Thymus (tissue), 11 donors: ENCODE measurements at regions not wholly inside any gene's neighbourhood (a gene's known extent, or its start where the extent isn't known, plus 50 kb on each side); places are given as distances from the start of the nearest gene placed in this dataset.
A peak's percentile ranks its signal among the peaks of the same experiment; 100 is the strongest.

Experiments
- DNase-seq, 9 donors: peaks; one replicate each; pipeline ENCODE4 v3.0.0-alpha.2; 2013; ENCODE audit warnings: low spot score in 9 of 9, low read depth in 6 of 9, missing footprints in 1 of 9
- H3K27ac ChIP-seq, 2 donors: one replicate each; pipeline ENCODE4 v1.5.1; 2013; ENCODE audit warnings: control low read depth in 1 of 2, low read depth in 1 of 2, low read length in 1 of 2, mild to moderate bottlenecking in 1 of 2, moderate library complexity in 1 of 2
- H3K27me3 ChIP-seq, 2 donors: one replicate each; pipeline ENCODE4 v1.5.1; 2013; ENCODE audit warnings: low read length in 1 of 2; ENCODE audit not compliant: control insufficient read depth in 2 of 2, insufficient read depth in 1 of 2
- H3K36me3 ChIP-seq, 2 donors: one replicate each; pipeline ENCODE4 v1.5.1; 2013; ENCODE audit warnings: low read length in 1 of 2, mild to moderate bottlenecking in 1 of 2, moderate library complexity in 1 of 2; ENCODE audit not compliant: control insufficient read depth in 2 of 2, insufficient read depth in 2 of 2
- H3K4me1 ChIP-seq, 2 donors: one replicate each; pipeline ENCODE4 v1.5.1; 2013; ENCODE audit warnings: low read length in 2 of 2; ENCODE audit not compliant: control insufficient read depth in 2 of 2, insufficient read depth in 2 of 2
- H3K4me3 ChIP-seq, 2 donors: one replicate each; pipeline ENCODE4 v1.5.1; 2013; ENCODE audit warnings: low read length in 2 of 2, control low read depth in 1 of 2, mild to moderate bottlenecking in 1 of 2
- H3K9me3 ChIP-seq, 2 donors: one replicate each; pipeline ENCODE4 v1.5.1; 2013; ENCODE audit warnings: low read length in 1 of 2, mild to moderate bottlenecking in 1 of 2; ENCODE audit not compliant: control insufficient read depth in 2 of 2, insufficient read depth in 1 of 2
- WGBS: extraction: QIAGEN DNeasy Blood & Tissue Kit; methylation state at CpG from one replicate; pipeline ENCODE4 v1.1.7; 2013; 5-methylcytosine and 5-hydroxymethylcytosine counted together
- donor health status: healthy.

DNA sequence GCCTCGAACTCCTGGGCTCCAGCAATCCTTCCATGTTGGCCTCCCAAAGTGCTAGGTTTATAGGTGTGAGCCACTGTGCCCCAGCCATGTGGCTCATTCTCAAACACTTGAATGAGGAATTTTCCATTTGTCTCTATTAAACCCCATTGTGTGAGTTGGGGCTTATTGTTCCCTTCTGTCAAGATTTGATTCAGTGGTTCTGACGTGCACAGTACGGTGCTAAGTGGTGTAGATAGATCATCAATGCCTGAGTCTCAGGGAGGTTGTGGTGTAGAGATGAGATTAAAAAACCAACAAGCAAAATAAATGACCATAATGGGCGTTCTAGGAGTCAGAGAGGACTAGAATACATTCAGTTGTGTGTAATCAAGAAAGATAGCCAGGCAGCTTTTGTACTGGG, 335.6 kb downstream of the PRL start:
- peaks cover 0 to 22% of the 10 kb centered on the region in 2 donors for H3K36me3 ChIP-seq
- no peak for DNase-seq
- no peaks in the 10 kb centered on the region for H3K9me3 ChIP-seq
- peaks cover 8 to 22% of the 10 kb centered on the region in 2 donors for H3K4me1 ChIP-seq
- no peak overlapping the region for H3K27ac ChIP-seq
- no peak overlapping the region for H3K4me3 ChIP-seq
- no peaks in the 10 kb centered on the region for H3K27me3 ChIP-seq
- 97% methylated on average over 4 of the region's 4 CpGs for WGBS

GRCh38 chr6:21965016-21965415, 331.8 kb downstream of the PRL start:
- no peaks in the 10 kb centered on the region for H3K27me3 ChIP-seq
- no peaks in the 10 kb centered on the region for H3K9me3 ChIP-seq
- H3K27ac ChIP-seq = no peak overlapping the region
- no peak overlapping the region for H3K4me3 ChIP-seq
- peaks cover 0 to 8% of the 10 kb centered on the region in 2 donors for H3K36me3 ChIP-seq
- 64% methylated on average over 3 of the region's 3 CpGs for WGBS
- DNase-seq = peak in 3 of 9 donors; percentile 39 to 54 (median 45)
- peaks cover 13 to 36% of the 10 kb centered on the region in 2 donors for H3K4me1 ChIP-seq

DNA sequence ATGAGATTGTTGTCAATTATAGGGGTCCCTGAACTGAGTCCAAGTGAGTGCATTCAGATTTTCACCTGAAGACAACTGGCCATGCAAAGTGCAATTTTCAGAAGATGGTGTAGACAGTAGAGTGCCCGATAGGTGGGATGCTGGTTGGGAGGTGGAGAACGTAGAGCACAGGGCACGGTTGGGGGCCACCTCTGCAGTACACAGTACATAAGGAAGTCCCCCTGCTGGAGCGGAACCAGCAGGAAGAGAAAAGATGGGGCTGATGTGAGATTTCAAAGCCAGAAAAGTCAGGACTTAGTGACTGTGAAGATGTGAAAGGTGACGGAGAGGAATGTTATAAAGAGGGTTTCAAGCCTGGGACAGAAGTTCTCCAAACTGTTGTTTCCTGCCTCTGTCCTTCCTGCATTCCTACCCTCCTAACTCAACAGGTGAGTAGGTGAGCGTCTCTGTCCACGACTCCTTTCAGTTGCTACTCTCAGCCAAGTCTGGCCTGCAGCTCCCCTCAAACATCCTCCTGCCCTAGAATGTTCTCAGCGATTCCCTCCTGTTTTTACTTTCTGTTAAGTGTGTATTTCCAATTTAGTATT, 330.8 kb downstream of the PRL start:
- DNase-seq = no peak
- Histone ChIP-seq H3K4me1 (peaks cover 20 to 46% of the 10 kb centered on the region in 2 donors), H3K36me3 (peaks cover 0 to 5% of the 10 kb centered on the region in 2 donors), H3K27ac (peak overlapping the region; percentile 15 to 34), H3K4me3 (no peak overlapping the region), H3K9me3 (no peaks in the 10 kb centered on the region), H3K27me3 (no peaks in the 10 kb centered on the region)
- WGBS = 85% methylated on average over 8 of the region's 8 CpGs

GRCh38 chr6:21967056-21967974, 329.5 kb downstream of the PRL start:
- Histone ChIP-seq H3K36me3 (no peaks in the 10 kb centered on the region), H3K27me3 (no peaks in the 10 kb centered on the region), H3K4me3 (no peak overlapping the region), H3K9me3 (no peaks in the 10 kb centered on the region), H3K27ac (peak overlapping the region; percentile 27 to 59), H3K4me1 (peaks cover 27 to 56% of the 10 kb centered on the region in 2 donors)
- DNase-seq = no peak
- 93% methylated on average over 9 of the region's 9 CpGs for WGBS

- peak overlapping the region in 1 of 2 donors; percentile 59 for H3K27ac ChIP-seq
- H3K4me3 ChIP-seq = no peak overlapping the region
- no peaks in the 10 kb centered on the region for H3K27me3 ChIP-seq
- WGBS = 35% methylated on average over 2 of the region's 2 CpGs
- peaks cover 27 to 59% of the 10 kb centered on the region in 2 donors for H3K4me1 ChIP-seq
- DNase-seq = peak in 1 of 9 donors; percentile 59
- peaks cover 0 to 1% of the 10 kb centered on the region in 2 donors for H3K9me3 ChIP-seq
- peaks cover 0 to 6% of the 10 kb centered on the region in 2 donors for H3K36me3 ChIP-seq
These were observed 328.4 kb downstream of the PRL start for GRCh38 chr6:21968411-21968810.

- Histone ChIP-seq H3K4me1 (peaks cover 24 to 55% of the 10 kb centered on the region in 2 donors), H3K4me3 (no peak overlapping the region), H3K9me3 (peaks cover 1 to 6% of the 10 kb centered on the region in 2 donors), H3K27me3 (no peaks in the 10 kb centered on the region), H3K36me3 (peaks cover 0 to 14% of the 10 kb centered on the region in 2 donors), H3K27ac (no peak overlapping the region)
- 86% methylated on average over 4 of the region's 4 CpGs for WGBS
- no peak for DNase-seq
These were observed 327.6 kb downstream of the PRL start for GRCh38 chr6:21969192-21969591.

DNA sequence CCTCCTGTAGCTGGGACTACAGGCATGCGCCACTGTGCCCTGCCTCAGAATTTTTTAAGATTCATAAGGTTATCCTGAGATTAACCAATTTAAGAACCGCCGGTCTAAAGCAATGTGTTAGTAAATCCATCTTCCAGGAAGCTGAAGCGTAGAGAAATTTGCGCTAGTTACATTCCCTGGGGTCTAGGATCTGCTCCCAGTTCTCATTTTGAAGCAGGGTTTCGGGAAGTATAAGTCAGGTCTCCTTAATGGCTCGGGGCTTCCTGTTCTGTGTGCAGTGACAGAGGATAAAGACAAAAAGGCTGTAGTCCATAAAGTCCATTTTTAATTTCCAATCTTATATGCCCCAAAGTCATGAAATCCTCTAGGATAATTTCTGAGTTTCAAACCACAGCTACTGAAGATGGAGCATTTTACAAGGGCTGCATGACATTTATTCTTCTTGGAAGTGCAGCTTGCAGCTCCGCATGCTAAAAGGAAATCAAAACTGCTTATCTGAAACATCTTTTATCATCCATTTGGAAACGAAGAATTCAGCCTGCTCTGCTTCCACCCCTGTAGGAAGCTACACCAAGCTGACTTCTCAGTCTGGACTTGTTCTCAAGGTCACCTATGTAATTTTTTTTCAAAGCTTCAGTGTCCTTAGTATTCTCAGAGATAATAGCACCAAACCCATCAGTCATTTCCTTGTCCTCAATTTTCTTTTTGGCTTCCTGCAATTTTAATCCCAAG, 326.1 kb downstream of the PRL start:
- Histone ChIP-seq H3K36me3 (peaks cover 0 to 26% of the 10 kb centered on the region in 2 donors), H3K9me3 (peaks cover 1 to 6% of the 10 kb centered on the region in 2 donors), H3K27me3 (no peaks in the 10 kb centered on the region), H3K4me3 (no peak overlapping the region), H3K4me1 (peaks cover 22 to 44% of the 10 kb centered on the region in 2 donors), H3K27ac (peak overlapping the region in 1 of 2 donors; percentile 22)
- no peak for DNase-seq
- 61% methylated on average over 9 of the region's 9 CpGs for WGBS

GRCh38 chr6:21971541-21971940, 325.3 kb downstream of the PRL start:
- 0% methylated on average over 1 of the region's 1 CpG for WGBS
- peak in 1 of 9 donors; percentile 61 for DNase-seq
- H3K4me1 ChIP-seq = peaks cover 19 to 37% of the 10 kb centered on the region in 2 donors

More at GRCh38 chr6:21971541-21971940, 325.3 kb downstream of the PRL start:
- Histone ChIP-seq H3K27me3 (no peaks in the 10 kb centered on the region), H3K27ac (peak overlapping the region in 1 of 2 donors; percentile 58), H3K36me3 (peaks cover 0 to 30% of the 10 kb centered on the region in 2 donors), H3K9me3 (peaks cover 1 to 6% of the 10 kb centered on the region in 2 donors), H3K4me3 (no peak overlapping the region)
